Activated effector memory CD4-positive, alpha-beta T cell treated with Interleukin-2 at 50 U/mL for 16 hours (primary cell): ENCODE measurements at regions not wholly inside any gene's neighbourhood (a gene's known extent, or its start where the extent isn't known, plus 50 kb on each side); places are given as distances from the start of the nearest gene placed in this dataset.

Experiments
- DNase-seq: peaks from one replicate; pipeline ENCODE4 v3.0.0-alpha.2; 2020

DNA sequence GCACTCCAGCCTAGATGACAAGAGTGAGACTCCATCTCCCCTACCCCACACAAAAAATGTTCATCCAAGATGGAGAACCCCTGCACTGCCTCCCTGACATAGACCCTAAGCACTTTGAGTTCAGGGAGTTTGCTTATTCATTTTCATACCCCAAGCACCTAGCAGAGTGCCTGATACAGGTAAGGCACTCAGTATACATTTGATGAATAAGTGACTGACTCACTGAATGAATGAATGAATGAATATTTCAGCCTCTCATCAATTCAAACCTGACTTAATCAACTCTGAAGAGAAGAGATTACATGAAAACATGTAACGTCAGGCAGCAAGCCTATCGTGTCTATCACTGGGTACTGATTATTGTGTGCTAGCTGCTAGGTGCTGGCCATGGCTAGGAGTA lies 121.3 kb upstream of the GADD45A start:
- DNase-seq = no peak

- no peak for DNase-seq
These were observed 120.8 kb upstream of the GADD45A start for GRCh38 chr1:67564193-67564592.

DNA sequence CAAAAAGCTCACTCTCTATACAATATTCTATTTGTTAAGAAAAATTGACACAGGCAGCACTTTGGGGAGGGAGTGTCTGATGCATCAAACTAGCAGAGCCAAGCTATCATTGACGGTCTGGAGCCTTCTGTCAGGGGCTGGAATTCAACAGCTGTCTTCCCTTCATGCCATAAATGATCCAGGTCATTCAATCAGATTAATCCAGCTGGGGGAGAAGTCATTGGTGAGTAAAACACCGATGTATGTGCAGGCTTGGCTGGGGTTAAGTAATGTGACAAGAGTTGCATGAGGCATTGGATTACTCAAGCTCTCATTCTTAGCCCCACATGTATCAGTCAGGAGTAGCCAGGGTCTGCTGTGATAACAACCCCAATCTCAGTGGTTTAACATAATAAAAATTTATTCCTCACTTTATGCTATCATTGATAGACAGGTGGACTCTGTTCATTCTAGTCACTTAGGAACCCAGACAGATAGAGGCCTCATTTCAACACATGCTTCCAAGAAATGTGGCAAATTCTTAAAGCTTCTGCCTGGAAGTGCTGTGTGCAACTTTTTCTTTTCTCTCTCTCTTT lies 118.1 kb upstream of the GADD45A start:
- no peak for DNase-seq

DNA sequence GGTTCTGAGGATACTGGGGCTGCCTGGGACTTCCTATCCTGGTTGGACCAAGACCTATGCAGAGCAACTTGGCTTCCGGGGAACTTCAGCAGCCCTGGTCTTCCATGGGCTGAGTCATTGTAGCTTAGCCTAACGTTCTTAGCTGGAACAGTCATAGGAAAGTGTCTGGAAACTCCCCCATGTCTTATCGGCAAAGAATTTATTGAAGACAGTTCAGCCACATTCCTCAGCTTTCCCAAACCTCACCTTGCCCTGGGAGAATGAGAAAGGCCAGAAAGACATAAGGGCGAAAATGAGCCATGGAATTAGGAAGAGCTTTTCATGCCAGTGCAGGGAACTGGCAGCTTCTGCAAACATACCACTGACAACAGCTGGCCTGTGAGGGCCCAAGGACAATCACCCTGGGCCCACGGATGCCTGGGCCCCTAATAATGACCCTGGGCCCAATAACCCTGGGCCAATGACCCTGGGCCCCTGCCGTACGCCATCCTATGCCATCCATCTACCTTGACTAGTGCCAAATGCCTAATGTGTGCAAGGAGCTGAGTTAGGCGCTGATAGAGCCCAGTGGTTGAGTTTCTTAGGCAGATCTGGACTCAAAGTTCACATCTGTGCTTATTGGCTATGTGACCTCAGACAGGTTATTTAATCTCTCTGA lies 114.4 kb upstream of the GADD45A start:
- no peak for DNase-seq

DNA sequence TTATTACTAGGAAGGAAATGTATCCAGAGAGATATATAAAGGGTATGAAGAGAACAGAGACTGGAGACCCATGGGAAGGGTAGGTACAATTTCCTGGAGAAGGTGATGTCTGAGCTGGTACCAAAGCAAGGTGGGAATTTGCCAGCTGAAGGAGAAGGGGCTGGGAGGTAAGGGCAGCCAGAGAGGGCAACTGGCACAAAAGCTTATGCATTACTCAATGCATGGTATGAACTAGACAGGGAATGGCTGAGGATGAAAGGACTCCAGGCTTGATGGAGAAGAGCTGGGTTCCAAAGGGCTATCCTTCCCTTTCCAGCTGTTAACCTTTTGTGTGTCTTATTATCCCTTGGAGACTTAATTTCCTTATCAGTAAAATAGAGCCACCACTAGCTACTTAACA lies 113.6 kb upstream of the GADD45A start:
- DNase-seq = no peak

- DNase-seq = no peak
These were observed 113.0 kb upstream of the GADD45A start for GRCh38 chr1:67571901-67572593.

GRCh38 chr1:67572594-67573221 lies 112.3 kb upstream of the GADD45A start:
- no peak for DNase-seq

- no peak for DNase-seq
These were observed 111.6 kb upstream of the GADD45A start for GRCh38 chr1:67573311-67573872.

DNA sequence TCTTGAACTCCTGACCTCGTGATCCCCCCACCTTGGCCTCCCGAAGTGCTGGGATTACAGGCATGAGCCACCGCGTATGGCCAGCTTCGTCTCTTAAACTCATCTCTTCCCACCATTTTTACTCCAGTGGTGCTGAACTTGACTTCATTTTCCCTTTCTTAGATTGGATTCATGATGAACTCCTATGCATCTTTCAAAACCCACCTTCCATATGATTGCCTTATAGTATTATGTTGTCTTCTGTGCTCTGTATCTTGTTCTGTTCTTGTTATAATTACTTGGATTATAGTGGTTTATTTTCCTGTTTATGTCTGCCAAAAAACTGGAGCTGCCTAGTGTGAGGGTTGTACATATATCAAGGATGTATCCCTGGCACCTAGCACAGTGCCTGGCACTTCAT lies 110.8 kb upstream of the GADD45A start:
- DNase-seq = no peak

DNA sequence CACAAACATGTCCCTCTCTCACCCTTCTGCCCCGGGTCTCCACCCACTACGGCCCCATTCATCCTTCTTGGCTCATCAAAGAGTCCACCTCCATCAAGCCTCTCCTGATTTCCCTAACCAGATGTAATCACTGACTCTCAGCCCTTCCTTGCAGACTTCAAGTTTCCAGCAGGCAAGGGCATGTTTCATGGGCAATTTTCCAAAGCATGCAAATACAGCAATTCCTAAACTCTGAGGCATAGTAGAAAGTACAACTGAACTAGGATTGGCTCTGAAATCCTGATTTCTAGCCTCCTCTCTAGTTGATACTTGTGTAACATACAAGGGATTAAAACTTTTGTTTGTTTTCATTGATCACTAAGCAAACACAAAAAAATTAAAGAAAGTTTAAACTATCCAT lies 109.1 kb upstream of the GADD45A start:
- DNase-seq = no peak

- DNase-seq = no peak
These were observed 108.5 kb upstream of the GADD45A start for GRCh38 chr1:67576474-67576873.

- no peak for DNase-seq
These were observed 107.4 kb upstream of the GADD45A start for GRCh38 chr1:67577646-67578045.

GRCh38 chr1:67578397-67579020 lies 106.5 kb upstream of the GADD45A start:
- DNase-seq = no peak

- no peak for DNase-seq
These were observed 105.2 kb upstream of the GADD45A start for GRCh38 chr1:67579623-67580394.

GRCh38 chr1:67580691-67581403 lies 104.2 kb upstream of the GADD45A start:
- DNase-seq = no peak

- no peak for DNase-seq
These were observed 102.2 kb upstream of the GADD45A start for GRCh38 chr1:67582625-67583461.

DNA sequence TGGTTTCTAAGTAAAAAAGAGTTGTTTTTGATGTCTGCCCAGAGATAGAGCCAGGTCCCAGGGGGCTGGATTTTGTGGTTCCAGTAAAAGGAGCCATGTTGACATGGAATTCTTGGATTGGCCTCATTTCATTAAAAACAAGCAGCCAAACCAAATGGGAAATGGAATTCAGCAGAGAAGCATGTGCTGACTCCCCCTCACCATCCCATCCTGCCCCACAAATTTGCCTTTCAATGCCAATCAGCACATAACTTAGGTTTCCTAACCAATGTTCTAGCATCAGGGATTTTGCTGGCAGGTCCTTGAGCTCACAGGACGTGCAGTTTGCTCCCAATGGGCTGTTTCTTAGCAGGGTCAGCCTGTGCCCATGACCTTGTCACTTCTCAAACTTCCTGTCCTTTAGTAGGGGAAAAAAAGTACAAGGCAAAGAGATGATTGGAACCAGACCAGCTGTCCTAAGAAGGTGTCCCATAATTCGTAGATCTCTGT lies 101.5 kb upstream of the GADD45A start:
- no peak for DNase-seq

- DNase-seq = no peak
These were observed 100.1 kb upstream of the GADD45A start for GRCh38 chr1:67584938-67585337.

- no peak for DNase-seq
These were observed 98.4 kb upstream of the GADD45A start for GRCh38 chr1:67586596-67586995.

GRCh38 chr1:67588178-67588855 lies 96.7 kb upstream of the GADD45A start:
- DNase-seq = no peak
